HuH-7 (cell line): ENCODE measurements at regions not wholly inside any gene's neighbourhood (a gene's known extent, or its start where the extent isn't known, plus 50 kb on each side); places are given as distances from the start of the nearest gene placed in this dataset.

ENCODE experiments used
- DNase-seq: peaks from one replicate; pipeline ENCODE4 v3.0.0; 2011; ENCODE audit warnings: low spot score

DNA sequence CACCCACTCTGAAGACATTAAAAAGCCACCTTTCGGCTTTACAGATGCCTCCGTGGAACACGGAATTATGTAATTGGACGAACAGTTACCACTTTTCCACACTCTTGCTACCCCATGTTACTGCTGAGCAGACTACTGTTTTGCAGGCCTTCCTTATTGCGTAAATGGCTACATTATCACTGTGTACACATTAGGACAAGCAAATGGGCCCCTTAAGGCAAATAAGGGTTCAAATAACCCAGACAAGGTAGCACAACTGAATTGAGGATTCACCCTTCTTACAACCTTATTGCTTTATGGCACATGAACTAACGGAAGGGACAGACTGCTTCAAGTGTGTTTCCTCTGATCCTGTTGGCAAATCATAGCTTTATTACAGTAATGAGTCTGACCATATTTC, 832.2 kb upstream of the FANCL start:
- DNase-seq = peak; percentile 30

DNA sequence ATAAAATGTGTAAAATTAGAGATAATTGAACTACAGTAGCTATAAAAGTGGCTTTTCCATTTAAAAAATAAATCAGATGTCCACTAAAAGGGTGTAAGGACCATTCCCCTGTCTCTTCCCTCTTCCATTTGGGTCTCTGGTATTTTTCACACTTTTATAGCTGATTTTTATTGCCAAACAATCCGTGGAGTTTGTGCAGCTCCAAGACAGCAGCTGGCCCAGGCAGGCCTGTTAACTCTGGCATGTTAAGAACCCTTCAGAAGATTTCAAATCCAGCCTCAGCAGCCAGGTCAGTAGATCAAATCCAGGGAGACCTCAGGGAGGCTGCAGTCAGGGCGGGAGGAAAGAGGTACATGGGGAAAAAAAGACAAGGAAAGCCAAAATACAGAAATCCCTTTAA, 827.1 kb upstream of the FANCL start:
- no peak for DNase-seq

DNA sequence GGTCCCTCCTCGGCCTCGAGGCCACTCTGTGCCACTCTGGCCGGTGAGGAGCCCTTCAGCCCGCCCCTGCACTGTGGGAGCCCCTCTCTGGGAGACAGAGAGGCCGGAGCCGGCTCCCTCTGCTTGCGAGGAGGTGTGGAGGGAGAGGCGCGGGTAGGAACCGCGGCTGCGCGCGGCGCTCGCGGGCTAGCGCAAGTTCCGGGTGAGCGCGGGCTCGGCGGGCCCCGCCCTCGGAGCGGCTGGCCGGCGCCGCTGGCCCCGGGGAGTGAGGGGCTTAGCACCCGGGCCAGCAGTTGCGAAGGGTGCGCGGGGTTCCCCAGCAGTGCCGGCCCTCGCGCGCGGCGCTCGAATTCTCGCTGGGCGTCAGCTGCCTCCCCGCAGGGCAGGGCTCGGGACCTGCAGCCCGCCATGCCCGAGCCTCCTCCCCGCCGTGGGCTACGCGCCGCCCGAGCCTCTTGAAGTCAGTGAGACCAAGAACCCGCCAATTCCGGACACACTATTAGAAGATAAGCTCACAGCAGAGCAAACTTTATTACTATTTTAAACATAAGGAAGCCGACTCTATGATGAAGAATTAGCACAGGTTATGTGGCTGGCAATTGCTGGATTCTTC, 825.8 kb upstream of the FANCL start:
- DNase-seq = no peak

- DNase-seq = no peak
These were observed 806.4 kb upstream of the FANCL start for GRCh38 chr2:59047373-59047995.

DNA sequence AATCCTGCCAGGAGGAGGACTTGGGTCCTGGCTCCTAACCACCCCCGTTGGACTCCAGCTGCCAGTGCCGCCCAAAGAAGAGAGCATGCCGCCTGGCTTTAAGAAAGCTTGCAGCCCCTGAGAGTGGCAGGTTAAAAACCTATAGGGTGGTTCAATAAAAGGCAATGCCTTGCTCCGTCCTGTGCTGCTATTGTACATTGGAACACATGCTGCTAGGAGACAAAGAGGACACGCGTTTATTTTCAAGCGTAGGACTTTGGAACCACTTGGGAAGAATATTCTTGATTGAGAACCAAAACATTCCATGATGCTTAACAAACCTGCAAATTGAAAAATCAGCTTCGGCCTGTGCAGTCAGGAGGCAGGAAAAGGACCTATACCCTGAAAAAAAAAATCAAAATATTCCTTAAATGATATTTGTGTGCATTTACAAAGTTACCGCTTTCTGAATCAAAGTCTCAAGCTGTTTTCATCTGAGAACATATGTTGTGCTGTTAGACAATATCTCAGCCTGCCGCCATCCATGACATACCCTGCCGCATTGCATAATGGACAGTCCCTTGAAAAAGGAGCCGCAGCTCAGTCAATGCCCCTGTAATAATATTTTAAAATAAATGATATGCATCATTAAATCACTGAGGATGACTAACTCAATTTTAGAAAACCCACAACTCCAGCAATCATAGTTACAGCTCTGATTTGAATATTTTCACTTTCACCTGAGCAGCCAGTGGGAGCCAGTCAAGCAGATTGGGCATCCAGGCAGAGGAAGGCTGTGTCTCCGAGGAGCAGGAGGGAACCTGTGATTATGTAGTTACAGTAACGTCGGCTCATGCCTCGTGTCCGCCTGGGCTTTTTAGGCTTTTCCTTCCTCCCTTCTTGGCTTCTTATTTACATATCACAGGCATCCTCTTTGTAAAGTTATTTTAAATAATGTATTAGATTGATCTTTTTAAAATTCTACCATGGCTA, 805.6 kb upstream of the FANCL start:
- no peak for DNase-seq

GRCh38 chr2:59044736-59045135, 803.6 kb upstream of the FANCL start:
- DNase-seq = no peak

- no peak for DNase-seq
These were observed 800.0 kb upstream of the FANCL start for GRCh38 chr2:59041139-59041538.

DNA sequence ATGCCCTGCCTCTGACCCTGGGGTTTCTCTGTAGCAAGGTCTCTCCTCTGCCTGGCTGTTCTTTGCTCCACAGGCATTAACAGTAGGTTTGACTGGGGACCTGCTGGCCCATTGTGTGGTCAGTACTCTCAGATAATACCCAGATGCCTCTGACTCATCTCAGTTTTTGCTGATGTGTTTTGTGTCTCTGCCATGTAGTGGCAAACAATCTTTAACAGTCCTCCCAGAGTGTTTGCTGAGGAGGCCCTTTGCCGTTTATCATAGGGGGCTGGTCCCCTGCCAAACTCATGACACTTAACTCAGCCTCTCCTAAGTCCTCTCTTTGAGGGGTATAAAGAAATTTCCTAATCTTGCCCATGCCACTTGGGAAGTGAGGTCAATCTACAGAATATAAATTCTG, 793.7 kb upstream of the FANCL start:
- no peak for DNase-seq

GRCh38 chr2:59034106-59034505, 793.0 kb upstream of the FANCL start:
- DNase-seq = no peak

- DNase-seq = no peak
These were observed 792.5 kb upstream of the FANCL start for GRCh38 chr2:59033661-59034060.

GRCh38 chr2:59032499-59032898, 791.4 kb upstream of the FANCL start:
- no peak for DNase-seq

GRCh38 chr2:59029058-59029457, 787.9 kb upstream of the FANCL start:
- DNase-seq = no peak

GRCh38 chr2:59027320-59027719, 786.2 kb upstream of the FANCL start:
- DNase-seq = no peak

DNA sequence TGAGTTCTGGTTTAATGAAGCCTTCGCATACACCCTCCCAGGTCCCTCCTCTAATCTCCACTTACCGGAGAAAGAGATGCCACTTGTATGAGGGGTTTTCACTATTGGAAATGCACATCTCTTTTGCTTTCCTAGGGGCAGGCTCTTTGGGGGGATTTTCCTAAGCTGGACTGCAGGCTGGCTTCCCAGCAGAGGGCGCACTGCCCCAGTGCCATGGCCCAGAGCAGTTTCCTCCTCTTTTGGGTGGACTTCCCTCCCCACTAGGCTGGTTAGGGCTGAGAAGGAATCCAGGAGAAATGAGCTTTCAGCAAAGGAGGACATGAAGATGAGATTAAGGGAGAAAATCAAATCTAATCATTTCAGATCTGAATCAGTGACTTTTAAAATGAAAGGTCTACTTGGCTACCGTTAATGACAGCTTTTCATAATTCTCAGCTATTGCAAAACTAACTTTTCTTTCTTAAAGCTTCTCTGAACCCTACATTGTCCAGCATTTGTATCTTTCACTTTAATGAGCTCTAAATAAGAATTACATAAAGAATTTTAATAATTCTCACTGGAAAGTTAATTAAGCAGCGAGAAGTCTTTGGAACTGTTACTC, 784.1 kb upstream of the FANCL start:
- peak; percentile 39 for DNase-seq

DNA sequence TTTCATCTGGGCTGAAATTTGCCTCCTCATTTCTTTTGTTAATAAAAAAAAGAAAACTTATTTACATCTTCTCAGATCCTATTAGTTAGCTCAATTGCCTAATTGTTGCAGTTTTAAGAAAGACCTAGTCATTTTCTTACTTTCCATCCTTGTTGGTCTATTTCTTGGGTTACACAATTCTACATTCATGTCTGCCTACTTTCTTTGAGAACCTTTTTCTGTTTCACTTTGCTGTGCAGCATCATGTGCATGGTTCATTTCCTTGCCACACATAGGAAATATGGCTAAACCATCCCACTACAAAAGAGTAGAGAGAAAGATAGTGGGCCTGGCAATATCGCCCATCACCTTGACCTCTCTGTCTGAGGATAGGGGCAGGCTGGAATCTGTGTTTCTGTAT, 780.7 kb upstream of the FANCL start:
- no peak for DNase-seq

DNA sequence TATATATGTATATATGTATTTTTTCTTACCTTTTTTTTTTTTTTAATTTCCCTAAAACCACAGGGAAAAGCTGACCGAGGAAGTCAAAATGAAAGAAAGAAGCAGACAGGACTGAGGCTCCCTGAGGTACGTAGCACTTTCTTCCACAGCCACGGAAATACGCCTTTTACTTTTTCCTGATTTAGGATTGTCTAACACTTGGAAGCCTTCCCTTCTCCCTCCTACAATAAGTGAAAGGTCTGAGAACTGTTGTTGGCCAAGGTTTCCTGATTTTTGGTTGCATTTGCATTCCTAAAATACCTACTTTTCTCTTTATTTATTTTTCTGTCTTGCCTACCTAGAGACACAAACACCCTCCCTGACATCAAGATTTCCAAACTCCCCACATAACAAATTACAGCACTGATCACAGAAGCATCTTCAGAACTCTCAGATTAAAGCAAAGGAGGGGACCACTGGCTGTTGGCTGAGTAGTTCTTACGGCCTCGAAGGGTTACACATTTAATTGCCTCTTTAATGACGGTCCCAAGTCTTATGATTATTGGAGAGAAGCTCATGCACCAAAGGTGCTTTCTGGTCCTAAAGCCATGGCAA, 778.5 kb upstream of the FANCL start:
- no peak for DNase-seq

GRCh38 chr2:59018737-59019136, 777.6 kb upstream of the FANCL start:
- no peak for DNase-seq

DNA sequence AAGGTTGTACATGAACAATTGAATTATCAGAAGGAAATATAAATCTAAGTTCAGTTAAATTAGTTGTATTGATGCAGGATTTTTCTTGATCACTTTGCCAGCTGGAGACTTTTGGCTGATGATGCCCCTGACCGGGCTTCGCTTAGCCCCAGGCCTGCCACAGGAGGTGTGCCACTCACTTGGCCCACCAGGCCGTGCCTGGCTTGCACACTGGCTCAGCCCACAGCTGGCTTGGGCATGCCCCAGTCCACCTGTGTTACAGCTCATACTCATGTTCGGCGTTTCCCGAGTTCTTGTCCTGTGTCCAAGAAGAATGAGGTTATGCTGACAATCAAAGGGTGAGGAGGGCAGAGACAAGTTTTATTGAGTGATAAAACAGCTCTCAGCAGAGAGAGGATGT, 773.9 kb upstream of the FANCL start:
- no peak for DNase-seq

DNA sequence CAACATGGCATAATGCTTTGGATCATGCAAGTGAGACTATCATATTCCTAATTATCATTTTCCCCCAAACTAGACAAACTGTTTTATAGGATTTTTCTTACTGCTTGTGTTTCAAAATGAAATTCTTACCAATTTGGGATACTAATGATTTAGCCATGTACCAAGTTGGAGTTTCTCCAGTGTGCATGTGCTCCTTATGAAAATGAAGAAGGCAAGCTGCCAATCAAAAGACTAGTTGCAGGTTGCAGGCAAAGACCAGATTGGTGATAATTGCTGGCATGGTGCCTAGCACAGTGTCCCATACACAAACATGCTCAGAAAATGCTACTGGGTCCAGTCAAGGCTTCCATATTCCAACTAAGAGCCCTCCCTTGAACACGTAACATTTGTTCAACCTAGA, 771.8 kb upstream of the FANCL start:
- DNase-seq = no peak

- no peak for DNase-seq
These were observed 771.1 kb upstream of the FANCL start for GRCh38 chr2:59012234-59012633.

- DNase-seq = no peak
These were observed 767.8 kb upstream of the FANCL start for GRCh38 chr2:59008950-59009349.
